HG03558 (cell line): ENCODE measurements at regions not wholly inside any gene's neighbourhood (a gene's known extent, or its start where the extent isn't known, plus 50 kb on each side); places are given as distances from the start of the nearest gene placed in this dataset.

ENCODE experiments used
- ATAC-seq: cut with Tn5 transposase; IDR thresholded peaks from one replicate; pipeline ENCODE4 v1.9.1; 2021; ENCODE audit warnings: moderate number of reproducible peaks; ENCODE audit not compliant: unreplicated experiment; ENCODE audit errors: extremely low read depth

- ATAC-seq, result no peak
Observed at GRCh38 chr16:86632206-86632605, 53.9 kb downstream of the FOXL1 start.

- no peak for ATAC-seq
Observed at GRCh38 chr16:86632944-86633343, 54.6 kb downstream of the FOXL1 start.

DNA sequence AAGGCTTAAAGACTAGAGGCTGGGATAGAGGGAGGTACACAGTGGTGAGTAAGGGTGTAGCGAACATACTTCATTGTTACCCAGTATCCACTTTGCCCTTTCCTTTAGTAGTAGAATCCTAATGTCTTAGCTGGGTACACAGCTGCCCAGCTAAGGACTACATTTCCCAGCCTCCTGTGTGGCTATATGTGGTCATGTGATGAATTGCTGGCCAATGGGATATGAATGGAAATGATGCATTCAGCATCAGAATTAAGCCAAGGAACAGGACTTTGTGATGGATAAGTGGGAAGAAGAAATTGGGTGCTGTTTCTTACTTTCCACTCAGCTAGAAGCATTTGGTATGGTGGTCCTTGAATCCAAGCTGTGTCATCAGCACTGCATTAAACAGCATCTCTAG lies 55.9 kb downstream of the FOXL1 start:
- no peak for ATAC-seq

GRCh38 chr16:86635176-86635876 lies 57.0 kb downstream of the FOXL1 start:
- no peak for ATAC-seq

DNA sequence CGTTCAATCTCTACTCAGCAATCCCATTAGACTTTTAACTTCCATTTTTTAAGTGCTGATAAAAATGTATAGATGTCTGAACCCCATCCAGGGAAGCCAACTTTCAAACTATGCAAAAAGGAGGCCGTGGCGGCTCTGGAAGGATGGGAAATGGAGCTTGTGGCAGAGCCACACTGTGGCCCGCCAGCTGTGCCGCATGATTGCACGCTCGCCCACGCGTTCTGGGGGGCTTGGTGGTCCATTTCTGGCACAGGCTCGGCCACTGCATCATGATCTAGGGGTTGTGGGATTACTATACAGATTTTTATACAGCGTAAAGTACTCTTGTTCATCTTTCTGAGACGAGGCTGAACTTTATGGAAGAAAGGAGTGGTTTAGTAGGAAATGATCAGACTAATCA lies 57.6 kb downstream of the FOXL1 start:
- no peak for ATAC-seq

DNA sequence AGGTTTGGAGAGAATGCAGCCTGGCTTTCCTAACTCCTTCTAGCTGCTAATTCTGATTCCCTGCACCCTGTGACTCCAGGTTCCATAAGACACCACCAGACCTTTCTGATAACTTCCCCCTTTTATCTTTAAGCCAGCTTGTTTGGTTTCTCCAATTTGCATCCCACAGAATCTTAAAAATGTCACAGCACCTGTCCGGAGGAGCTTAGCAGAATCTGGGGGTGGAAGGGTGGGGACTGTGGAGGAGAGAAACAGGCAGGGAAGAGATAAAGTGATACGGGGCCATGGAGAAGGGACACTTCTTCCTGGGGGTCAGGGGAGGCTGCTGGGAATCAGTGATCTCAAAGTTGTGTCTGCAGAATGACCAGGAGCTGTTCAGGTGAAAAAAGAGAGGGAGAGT lies 59.4 kb downstream of the FOXL1 start:
- ATAC-seq, result no peak

DNA sequence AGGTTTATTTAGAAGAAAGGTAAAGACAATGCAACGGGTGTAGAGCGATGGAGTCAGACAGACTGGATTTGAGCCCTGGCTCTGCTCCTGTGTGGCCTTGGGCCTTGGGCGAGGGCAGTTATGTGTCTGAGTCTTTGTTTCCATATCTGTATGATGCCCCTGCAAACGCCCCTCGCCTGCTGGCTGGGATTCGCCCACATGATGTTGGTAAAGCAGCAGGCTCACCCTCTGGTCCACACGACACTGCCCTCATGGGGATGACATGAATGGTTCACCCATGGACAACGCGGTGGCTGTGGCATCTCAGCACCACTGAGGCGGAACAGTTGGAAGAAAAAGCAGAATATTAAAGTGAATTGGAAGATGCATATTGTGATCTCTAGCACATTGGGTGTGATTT lies 60.3 kb downstream of the FOXL1 start:
- no peak for ATAC-seq

DNA sequence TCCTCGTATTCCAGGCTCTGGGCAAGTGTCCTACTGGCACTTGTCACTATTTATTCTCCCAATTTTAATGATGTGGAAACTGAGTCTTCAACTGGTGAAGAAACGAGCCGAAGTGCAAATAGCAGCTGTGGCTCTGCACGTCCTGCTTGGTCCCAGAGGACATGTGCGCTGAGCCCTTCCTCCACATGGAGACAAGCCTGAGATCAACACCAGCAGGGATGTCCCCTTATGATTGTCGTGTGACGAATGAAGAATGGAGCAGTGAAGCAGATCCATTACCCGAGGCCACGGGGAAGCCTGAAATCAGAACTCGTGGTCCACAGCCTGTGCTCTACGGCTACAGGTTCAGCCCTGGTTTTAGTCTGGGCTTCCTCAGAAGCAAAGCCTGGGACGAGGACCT lies 61.0 kb downstream of the FOXL1 start:
- no peak for ATAC-seq

DNA sequence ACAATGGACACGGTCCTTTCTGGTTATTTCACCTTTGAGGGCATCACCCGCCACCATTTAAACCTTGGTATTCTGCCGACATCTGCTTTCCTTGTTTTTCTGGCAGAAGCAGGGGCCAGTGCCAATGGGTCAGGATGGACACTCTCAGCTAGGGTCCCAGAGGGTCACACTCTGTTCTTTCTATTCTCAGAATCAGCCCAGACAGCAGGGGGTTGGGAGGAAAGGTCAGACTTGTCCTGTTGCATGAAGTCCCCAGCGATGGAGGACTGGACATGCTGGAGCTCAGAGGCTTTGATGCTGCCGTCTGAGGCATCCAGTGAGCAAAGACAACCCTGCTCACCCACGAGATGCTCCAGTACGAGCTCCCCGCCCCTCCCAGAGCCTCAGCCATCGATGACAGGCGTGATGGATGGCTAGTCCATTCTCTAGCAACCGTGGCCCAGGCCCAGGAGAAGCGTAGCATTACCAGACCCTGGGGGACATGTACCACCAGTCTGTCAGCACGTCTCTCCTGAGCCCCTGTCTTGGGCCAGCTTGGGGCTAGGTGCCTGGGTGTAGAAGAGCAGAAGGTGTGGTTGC lies 62.0 kb downstream of the FOXL1 start:
- no peak for ATAC-seq

- ATAC-seq, result no peak
Observed at GRCh38 chr16:86642087-86642486, 63.7 kb downstream of the FOXL1 start.

DNA sequence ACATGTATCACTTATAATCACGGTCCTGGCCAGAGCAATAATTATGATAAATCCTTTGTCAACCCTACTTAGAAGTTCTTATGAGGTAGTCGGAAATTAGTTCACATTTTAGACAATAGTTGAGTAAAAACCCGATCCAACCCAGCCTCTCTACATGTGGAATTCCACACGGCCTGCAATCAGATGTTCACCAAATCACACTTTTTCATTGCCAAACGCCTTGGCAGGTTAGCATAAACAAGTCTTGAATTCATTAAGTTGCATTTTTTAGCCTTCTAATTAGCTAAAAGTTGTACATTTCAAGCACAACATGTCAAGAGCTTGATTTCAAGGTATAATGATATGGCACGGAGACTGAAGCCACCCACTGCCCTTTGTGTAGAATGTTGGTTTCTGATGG lies 65.3 kb downstream of the FOXL1 start:
- ATAC-seq, result no peak

GRCh38 chr16:86647561-86647960 lies 69.2 kb downstream of the FOXL1 start:
- no peak for ATAC-seq

- no peak for ATAC-seq
Observed at GRCh38 chr16:86649875-86650274, 71.5 kb downstream of the FOXL1 start.

DNA sequence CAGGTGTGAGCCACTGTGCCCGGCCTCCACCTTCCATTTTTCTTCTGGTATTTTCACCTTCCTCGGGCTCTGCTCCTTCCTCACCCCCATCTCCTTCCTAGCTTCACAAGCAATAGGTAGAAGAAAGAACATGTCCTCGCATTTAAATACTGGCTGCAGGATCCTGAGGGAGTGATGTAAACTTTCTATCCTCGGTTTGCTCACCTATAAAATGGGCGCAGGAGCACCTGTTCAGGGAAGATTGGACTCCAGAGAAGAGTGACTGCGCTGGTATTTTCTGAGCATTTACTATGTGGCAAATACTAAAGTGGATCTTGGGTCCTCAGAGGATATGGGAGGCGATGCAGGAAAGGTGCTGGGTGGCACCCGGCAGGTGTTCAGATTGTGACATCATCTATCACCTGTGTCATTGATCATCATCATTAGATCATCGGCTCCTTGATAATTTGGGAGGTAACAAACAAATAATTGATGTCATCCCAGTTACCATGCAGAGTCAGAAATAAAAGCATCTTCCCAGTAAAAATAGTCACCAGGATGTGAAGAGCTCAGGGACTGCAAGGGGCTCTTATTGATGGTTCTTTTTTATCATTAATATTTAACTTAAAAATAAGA lies 72.8 kb downstream of the FOXL1 start:
- ATAC-seq, result no peak

GRCh38 chr16:86651823-86652222 lies 73.5 kb downstream of the FOXL1 start:
- ATAC-seq, result no peak

DNA sequence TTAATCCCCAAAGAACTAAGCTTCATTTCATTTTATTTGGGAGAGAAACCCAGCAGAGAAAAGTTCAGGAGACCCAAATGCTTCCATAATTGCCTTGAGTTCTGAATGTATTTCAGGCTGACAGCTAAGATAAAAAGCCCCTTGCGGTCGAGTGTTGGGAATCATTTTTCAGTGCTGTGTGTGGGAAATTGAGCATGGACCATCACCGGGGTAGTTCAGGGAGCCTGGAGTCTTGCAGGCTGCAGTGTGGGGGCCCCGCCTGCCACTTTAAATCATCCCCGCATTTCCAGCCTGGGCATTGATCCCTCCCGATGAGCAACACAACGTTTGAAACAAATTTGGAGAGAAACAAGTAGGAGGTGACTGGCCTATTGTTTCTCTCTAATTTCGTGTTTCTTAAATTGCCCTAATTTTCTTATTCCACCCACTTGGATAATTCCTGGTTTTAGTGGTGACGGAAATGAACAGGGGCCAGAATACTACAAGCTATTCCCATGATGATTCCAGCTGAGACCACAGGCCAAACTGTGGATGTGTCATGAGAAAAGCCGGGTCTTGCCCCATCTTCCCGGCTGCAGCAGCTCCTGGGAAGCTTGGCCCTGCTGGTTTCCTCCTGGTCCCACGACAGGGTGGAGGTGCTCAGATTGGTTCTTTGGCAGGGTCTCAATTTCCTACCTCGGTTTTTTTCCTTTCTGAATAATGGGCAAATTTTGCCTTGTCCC lies 75.1 kb downstream of the FOXL1 start:
- ATAC-seq, result no peak

DNA sequence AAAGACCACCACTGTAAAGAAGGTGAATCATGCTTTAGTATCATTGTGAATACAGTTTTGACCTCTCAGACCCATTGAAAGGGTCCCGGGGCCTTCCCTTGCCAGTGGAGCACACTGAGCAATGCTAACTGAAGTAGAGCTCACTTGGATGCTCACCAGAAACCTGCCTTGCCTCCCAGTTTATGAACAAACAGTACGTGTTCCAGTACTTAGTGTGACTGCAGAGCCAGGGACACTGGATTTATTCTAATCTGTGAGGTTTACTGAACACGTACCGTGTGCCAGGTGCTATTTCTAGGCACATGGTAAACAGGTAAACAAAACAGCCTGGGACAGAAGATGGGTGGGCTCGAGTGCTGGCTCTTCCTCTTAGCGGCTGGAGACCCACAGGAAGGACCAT lies 79.6 kb downstream of the FOXL1 start:
- ATAC-seq, result no peak

GRCh38 chr16:86660623-86661022 lies 82.3 kb downstream of the FOXL1 start:
- ATAC-seq, result no peak

DNA sequence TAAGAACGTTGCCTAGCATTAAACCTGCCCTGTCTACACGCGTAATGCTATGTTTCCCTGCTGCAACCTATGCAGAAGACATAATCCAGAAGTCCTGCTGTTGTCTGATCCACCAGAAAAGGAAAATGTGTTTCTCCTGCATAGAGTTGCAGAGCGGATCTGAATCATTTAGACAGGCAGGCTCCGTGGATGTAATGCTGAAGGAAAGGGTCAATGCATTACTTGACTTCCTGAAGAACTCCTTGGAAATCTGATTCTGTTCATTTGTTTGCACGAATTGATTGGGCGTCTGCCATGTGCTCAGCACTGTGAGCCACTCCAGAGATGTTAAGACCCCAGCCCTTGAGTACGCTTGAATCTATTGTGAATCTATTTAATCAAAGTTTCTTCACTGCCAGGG lies 83.4 kb downstream of the FOXL1 start:
- no peak for ATAC-seq

GRCh38 chr16:86662195-86662594 lies 83.8 kb downstream of the FOXL1 start:
- no peak for ATAC-seq

DNA sequence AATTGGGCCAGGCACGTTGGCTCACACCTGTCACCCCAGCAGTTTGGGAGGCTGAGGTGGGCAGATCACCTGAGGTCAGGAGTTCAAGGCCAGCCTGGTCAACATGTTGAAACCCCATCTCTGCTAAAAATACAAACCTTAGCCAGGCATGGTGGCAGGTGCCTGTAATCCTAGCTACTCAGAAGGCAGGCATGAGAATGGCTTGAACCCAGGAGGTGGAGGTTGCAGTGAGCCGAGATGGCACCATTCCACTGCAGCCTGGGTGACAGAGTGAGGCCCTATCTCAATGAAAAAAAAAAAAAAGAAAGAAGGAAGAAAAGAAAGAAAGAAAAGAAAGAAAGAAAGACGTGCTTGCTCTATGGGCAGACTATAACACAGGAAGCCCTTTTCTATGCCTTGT lies 84.4 kb downstream of the FOXL1 start:
- ATAC-seq, result no peak
